ENCODE measurements at regions not wholly inside any gene's neighbourhood (a gene's known extent, or its start where the extent isn't known, plus 50 kb on each side); places are given as distances from the start of the nearest gene placed in this dataset.

- Histone ChIP-seq H3K9me3 (ENCODE audit: control extremely low read depth in 1 of 3, control insufficient read depth in 2 of 3, insufficient read depth in 1 of 3, low read length in 2 of 3) (peaks cover 0 to 2% (median under 1%) of the 10 kb centered on the region in 3 donors), H3K4me3 (ENCODE audit: control extremely low read depth in 1 of 5, extremely low read depth in 1 of 5, insufficient read depth in 1 of 5, low read depth in 2 of 5, low read length in 4 of 5) (no peak overlapping the region), H4K20me1 (ENCODE audit: control insufficient read depth, insufficient read depth, low read length, poor library complexity, severe bottlenecking) (no peaks in the 10 kb centered on the region), H3K36me3 (replicated peaks in 1 of 2; ENCODE audit: control extremely low read depth in 1 of 2, control insufficient read depth in 1 of 2, extremely low read depth in 1 of 2, insufficient read depth in 2 of 2, low read length in 1 of 2) (no peaks in the 10 kb centered on the region), H3K27me3 (replicated peaks in 1 of 4; ENCODE audit: control extremely low read depth in 1 of 4, control insufficient read depth in 3 of 4, insufficient read depth in 4 of 4, low read length in 3 of 4) (peaks cover 0 to 1% (median under 1%) of the 10 kb centered on the region in 4 experiments), H3K4me1 (ENCODE audit: control insufficient read depth in 2 of 2, insufficient read depth in 2 of 2, low read length in 2 of 2) (no peaks in the 10 kb centered on the region), H3K79me2 (ENCODE audit: control insufficient read depth, insufficient read depth, low read length) (no peaks in the 10 kb centered on the region), H3K27ac (ENCODE audit: low read length in 2 of 2) (no peak overlapping the region), H3K9ac (ENCODE audit: low read length) (no peak overlapping the region), H3K4me2 (replicated peaks; ENCODE audit: low read depth, low read length, poor library complexity, severe bottlenecking) (no peak overlapping the region), H2AFZ (ENCODE audit: insufficient read depth, low read depth, low read length, poor library complexity, severe bottlenecking) (no peak overlapping the region)
- ChIA-PET CTCF (no interaction called here), POLR2A (no interaction called here)
- H3K27me3 Mint-ChIP-seq: peaks cover 38% of the 10 kb centered on the region
- H3K4me1 Mint-ChIP-seq: no peaks in the 10 kb centered on the region
- TF ChIP-seq CTCF (IDR thresholded peaks at IDR 0.05) (no peak), EZH2 (IDR thresholded peaks at IDR 0.05; ENCODE audit: borderline replicate concordance, insufficient read depth, low read depth, low read length, poor library complexity, severe bottlenecking) (no peak)
- H3K27ac Mint-ChIP-seq: no peak overlapping the region
- ATAC-seq (ENCODE audit: low read depth): no peak
- H3K4me3 Mint-ChIP-seq: no peak overlapping the region
- 80% methylated on average over 1 of the region's 4 CpGs for WGBS (ENCODE audit: insufficient coverage)
- intact Hi-C loops (cut with micrococcal nuclease): no loop called here
- no peak for DNase-seq
- no peaks in the 10 kb centered on the region for H3K9me3 Mint-ChIP-seq (ENCODE audit: insufficient read depth)
Observed at GRCh38 chr6:125678601-125679000, 70.8 kb upstream of the HEY2 start.

DNA sequence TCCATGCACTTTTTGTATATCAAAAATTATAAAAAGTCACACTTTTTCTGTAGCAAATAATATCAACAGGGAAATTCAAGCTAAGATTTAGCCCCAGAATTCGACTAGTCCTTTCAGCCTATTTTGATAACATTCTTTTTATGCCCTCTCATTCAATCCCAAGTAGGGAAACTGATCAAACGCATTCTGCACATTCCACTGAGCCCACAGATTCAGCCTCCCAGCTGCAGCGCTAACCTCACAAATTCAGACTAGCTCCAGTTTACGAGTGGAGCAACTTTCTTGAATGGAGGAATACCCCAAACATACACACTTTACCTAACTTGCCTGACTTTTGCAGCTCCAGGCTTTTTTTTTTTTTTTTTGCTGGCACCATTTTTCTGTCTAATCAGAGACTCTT lies 70.3 kb upstream of the HEY2 start:
- Histone ChIP-seq H3K27ac (ENCODE audit: low read length in 2 of 2) (no peak overlapping the region), H3K4me3 (ENCODE audit: control extremely low read depth in 1 of 5, extremely low read depth in 1 of 5, insufficient read depth in 1 of 5, low read depth in 2 of 5, low read length in 4 of 5) (no peak overlapping the region), H3K4me1 (ENCODE audit: control insufficient read depth in 2 of 2, insufficient read depth in 2 of 2, low read length in 2 of 2) (no peaks in the 10 kb centered on the region), H3K4me2 (replicated peaks; ENCODE audit: low read depth, low read length, poor library complexity, severe bottlenecking) (no peak overlapping the region), H3K79me2 (ENCODE audit: control insufficient read depth, insufficient read depth, low read length) (no peaks in the 10 kb centered on the region), H4K20me1 (ENCODE audit: control insufficient read depth, insufficient read depth, low read length, poor library complexity, severe bottlenecking) (no peaks in the 10 kb centered on the region), H3K27me3 (replicated peaks in 1 of 4; ENCODE audit: control extremely low read depth in 1 of 4, control insufficient read depth in 3 of 4, insufficient read depth in 4 of 4, low read length in 3 of 4) (peaks cover 0 to 2% (median 0%) of the 10 kb centered on the region in 4 experiments), H2AFZ (ENCODE audit: insufficient read depth, low read depth, low read length, poor library complexity, severe bottlenecking) (no peak overlapping the region), H3K9ac (ENCODE audit: low read length) (no peak overlapping the region), H3K36me3 (replicated peaks in 1 of 2; ENCODE audit: control extremely low read depth in 1 of 2, control insufficient read depth in 1 of 2, extremely low read depth in 1 of 2, insufficient read depth in 2 of 2, low read length in 1 of 2) (no peaks in the 10 kb centered on the region), H3K9me3 (ENCODE audit: control extremely low read depth in 1 of 3, control insufficient read depth in 2 of 3, insufficient read depth in 1 of 3, low read length in 2 of 3) (peaks cover 0 to 2% (median 2%) of the 10 kb centered on the region in 3 donors)
- intact Hi-C loops (cut with micrococcal nuclease): no loop called here
- no peak for TF ChIP-seq CTCF (IDR thresholded peaks at IDR 0.05)
- TF ChIP-seq EZH2 (IDR thresholded peaks at IDR 0.05; ENCODE audit: borderline replicate concordance, insufficient read depth, low read depth, low read length, poor library complexity, severe bottlenecking): no peak
- DNase-seq (no peak), ATAC-seq (ENCODE audit: low read depth) (no peak)
- 90% methylated on average over 4 of the region's 4 CpGs for WGBS (ENCODE audit: insufficient coverage)
- ChIA-PET POLR2A (no interaction called here), CTCF (no interaction called here)
- Mint-ChIP-seq H3K27ac (no peak overlapping the region), H3K4me3 (no peak overlapping the region), H3K9me3 (ENCODE audit: insufficient read depth) (no peaks in the 10 kb centered on the region), H3K27me3 (peaks cover 38% of the 10 kb centered on the region), H3K4me1 (no peaks in the 10 kb centered on the region)
